ENCODE measurements at regions not wholly inside any gene's neighbourhood (a gene's known extent, or its start where the extent isn't known, plus 50 kb on each side); places are given as distances from the start of the nearest gene placed in this dataset.

- Histone ChIP-seq H3K9me3 (peaks cover 2 to 5% (median 3%) of the 10 kb centered on the region in 4 donors), H3K27me3 (no peaks in the 10 kb centered on the region), H3K27ac (peak overlapping the region in 1 of 4 donors; percentile 30), H3K4me1 (no peaks in the 10 kb centered on the region), H3K4me3 (no peak overlapping the region), H3K36me3 (no peaks in the 10 kb centered on the region)
- no peak for TF ChIP-seq POLR2AphosphoS5 (IDR thresholded peaks at IDR 0.05)
- no peak for TF ChIP-seq EP300 (IDR thresholded peaks at IDR 0.05)
- TF ChIP-seq, protein P1, sequence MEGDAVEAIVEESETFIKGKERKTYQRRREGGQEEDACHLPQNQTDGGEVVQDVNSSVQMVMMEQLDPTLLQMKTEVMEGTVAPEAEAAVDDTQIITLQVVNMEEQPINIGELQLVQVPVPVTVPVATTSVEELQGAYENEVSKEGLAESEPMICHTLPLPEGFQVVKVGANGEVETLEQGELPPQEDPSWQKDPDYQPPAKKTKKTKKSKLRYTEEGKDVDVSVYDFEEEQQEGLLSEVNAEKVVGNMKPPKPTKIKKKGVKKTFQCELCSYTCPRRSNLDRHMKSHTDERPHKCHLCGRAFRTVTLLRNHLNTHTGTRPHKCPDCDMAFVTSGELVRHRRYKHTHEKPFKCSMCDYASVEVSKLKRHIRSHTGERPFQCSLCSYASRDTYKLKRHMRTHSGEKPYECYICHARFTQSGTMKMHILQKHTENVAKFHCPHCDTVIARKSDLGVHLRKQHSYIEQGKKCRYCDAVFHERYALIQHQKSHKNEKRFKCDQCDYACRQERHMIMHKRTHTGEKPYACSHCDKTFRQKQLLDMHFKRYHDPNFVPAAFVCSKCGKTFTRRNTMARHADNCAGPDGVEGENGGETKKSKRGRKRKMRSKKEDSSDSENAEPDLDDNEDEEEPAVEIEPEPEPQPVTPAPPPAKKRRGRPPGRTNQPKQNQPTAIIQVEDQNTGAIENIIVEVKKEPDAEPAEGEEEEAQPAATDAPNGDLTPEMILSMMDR (IDR thresholded peaks at IDR 0.05), result no peak
- no peak for TF ChIP-seq POLR2A (IDR thresholded peaks at IDR 0.05)
- DNase-seq, result no peak
- WGBS, 2 donors, result 70 to 77% methylated on average over 3 of the region's 3 CpGs
- intact Hi-C loops (cut with DNase I), result no loop called here
These were observed 289.6 kb downstream of the CALCRL start for GRCh38 chr2:187158452-187158851.

- H3K4me3 ChIP-seq, result no peak overlapping the region
- H3K9me3 ChIP-seq, result peaks cover 2 to 5% (median 3%) of the 10 kb centered on the region in 4 donors
- DNase-seq, result no peak
- no peaks in the 10 kb centered on the region for H3K36me3 ChIP-seq
- intact Hi-C loops (cut with DNase I), result no loop called here
- TF ChIP-seq POLR2AphosphoS5 (IDR thresholded peaks at IDR 0.05), result no peak
- no peak for TF ChIP-seq EP300 (IDR thresholded peaks at IDR 0.05)
- TF ChIP-seq POLR2A (IDR thresholded peaks at IDR 0.05), result no peak
- TF ChIP-seq, protein P1 (IDR thresholded peaks at IDR 0.05), result no peak
- H3K27ac ChIP-seq, result no peak overlapping the region
- no peaks in the 10 kb centered on the region for H3K4me1 ChIP-seq
- WGBS, 2 donors, result 17 to 70% methylated on average over 2 of the region's 2 CpGs
- H3K27me3 ChIP-seq, result no peaks in the 10 kb centered on the region
These were observed 291.0 kb downstream of the CALCRL start for GRCh38 chr2:187157046-187157445.

GRCh38 chr2:187155476-187155875, 292.6 kb downstream of the CALCRL start:
- peaks cover 2 to 5% (median 3%) of the 10 kb centered on the region in 4 donors for H3K9me3 ChIP-seq
- intact Hi-C loops (cut with DNase I), result no loop called here
- TF ChIP-seq EP300 (IDR thresholded peaks at IDR 0.05), result no peak
- no peak for TF ChIP-seq POLR2AphosphoS5 (IDR thresholded peaks at IDR 0.05)
- TF ChIP-seq, protein P1 (IDR thresholded peaks at IDR 0.05), result no peak
- TF ChIP-seq POLR2A (IDR thresholded peaks at IDR 0.05), result no peak
- no peak overlapping the region for H3K4me3 ChIP-seq
- peaks cover 0 to 10% (median 0%) of the 10 kb centered on the region in 4 donors for H3K4me1 ChIP-seq
- H3K27me3 ChIP-seq, result no peaks in the 10 kb centered on the region
- 78 to 87% methylated on average over 1 of the region's 1 CpG for WGBS, 2 donors
- no peak overlapping the region for H3K27ac ChIP-seq
- no peak for DNase-seq
- no peaks in the 10 kb centered on the region for H3K36me3 ChIP-seq

DNA sequence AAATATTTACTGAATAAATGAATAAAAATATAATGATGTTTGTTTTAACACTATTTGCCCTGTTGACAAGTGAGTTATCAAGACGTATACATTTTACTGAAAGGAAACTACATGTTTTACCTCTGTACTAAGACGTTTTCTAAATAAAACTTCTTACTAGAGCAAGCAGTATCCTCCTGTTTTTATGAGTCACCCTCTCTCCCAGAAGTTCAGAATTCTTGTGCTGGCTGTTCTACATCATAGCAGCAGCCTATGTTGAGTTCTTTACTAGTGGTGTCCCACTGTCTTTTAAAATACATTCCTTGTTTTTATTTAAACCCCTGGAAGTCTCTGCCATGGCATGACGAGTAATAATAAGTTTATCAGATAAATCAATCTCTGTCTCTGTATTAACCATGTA, 297.4 kb downstream of the CALCRL start:
- Histone ChIP-seq H3K27me3 (no peaks in the 10 kb centered on the region), H3K4me3 (no peak overlapping the region), H3K9me3 (peaks cover 0 to 1% (median under 1%) of the 10 kb centered on the region in 4 donors), H3K27ac (peak overlapping the region in 1 of 4 donors; percentile 3), H3K36me3 (no peaks in the 10 kb centered on the region), H3K4me1 (peaks cover 0 to 17% (median 0%) of the 10 kb centered on the region in 4 donors)
- 38 to 57% methylated on average over 3 of the region's 3 CpGs for WGBS, 2 donors
- intact Hi-C loops (cut with DNase I), result no loop called here
- no peak for DNase-seq
- TF ChIP-seq POLR2AphosphoS5 (IDR thresholded peaks at IDR 0.05) (no peak), POLR2A (IDR thresholded peaks at IDR 0.05) (no peak), EP300 (IDR thresholded peaks at IDR 0.05) (no peak)
- TF ChIP-seq, protein P1 (IDR thresholded peaks at IDR 0.05), result no peak

All from sigmoid colon (tissue), 6 donors.